Neural progenitor cell (in vitro differentiated cells): ENCODE measurements at regions not wholly inside any gene's neighbourhood (a gene's known extent, or its start where the extent isn't known, plus 50 kb on each side); places are given as distances from the start of the nearest gene placed in this dataset.

Source experiments
- CTCF ChIP-seq: fragments of 200-600 bp; sonication (generic); IDR thresholded peaks from 2 replicates; pipeline ENCODE4 v1.5.1; 2017; ENCODE audit warnings: antibody characterized with exemption, mild to moderate bottlenecking
- EZH2 ChIP-seq: fragments of 200-600 bp; sonication (generic); IDR thresholded peaks from 2 replicates; pipeline ENCODE4 v1.6.1; 2017; ENCODE audit warnings: antibody characterized with exemption, mild to moderate bottlenecking, moderate library complexity
- EZH2phosphoT487 ChIP-seq: fragments of 200-600 bp; sonication (generic); IDR thresholded peaks from 2 replicates; pipeline ENCODE4 v1.6.1; 2017; ENCODE audit warnings: antibody characterized with exemption

- TF ChIP-seq CTCF = no peak
- no peak for TF ChIP-seq EZH2
- no peak for TF ChIP-seq EZH2phosphoT487
Measured at GRCh38 chr16:5642011-5642410, 544.4 kb upstream of the EEF2KMT start.
